ENCODE measurements at regions not wholly inside any gene's neighbourhood (a gene's known extent, or its start where the extent isn't known, plus 50 kb on each side); places are given as distances from the start of the nearest gene placed in this dataset.

- Histone ChIP-seq H3K27ac (replicated peaks) (no peak overlapping the region), H3K4me3 (replicated peaks; ENCODE audit: insufficient read depth, low read length) (no peak overlapping the region), H3K27me3 (ENCODE audit: insufficient read depth, poor library complexity, severe bottlenecking) (no peaks in the 10 kb centered on the region)
- DNase-seq (ENCODE audit: low read depth in 1 of 2, low spot score in 1 of 2), result no peak
- TF ChIP-seq, protein P1, sequence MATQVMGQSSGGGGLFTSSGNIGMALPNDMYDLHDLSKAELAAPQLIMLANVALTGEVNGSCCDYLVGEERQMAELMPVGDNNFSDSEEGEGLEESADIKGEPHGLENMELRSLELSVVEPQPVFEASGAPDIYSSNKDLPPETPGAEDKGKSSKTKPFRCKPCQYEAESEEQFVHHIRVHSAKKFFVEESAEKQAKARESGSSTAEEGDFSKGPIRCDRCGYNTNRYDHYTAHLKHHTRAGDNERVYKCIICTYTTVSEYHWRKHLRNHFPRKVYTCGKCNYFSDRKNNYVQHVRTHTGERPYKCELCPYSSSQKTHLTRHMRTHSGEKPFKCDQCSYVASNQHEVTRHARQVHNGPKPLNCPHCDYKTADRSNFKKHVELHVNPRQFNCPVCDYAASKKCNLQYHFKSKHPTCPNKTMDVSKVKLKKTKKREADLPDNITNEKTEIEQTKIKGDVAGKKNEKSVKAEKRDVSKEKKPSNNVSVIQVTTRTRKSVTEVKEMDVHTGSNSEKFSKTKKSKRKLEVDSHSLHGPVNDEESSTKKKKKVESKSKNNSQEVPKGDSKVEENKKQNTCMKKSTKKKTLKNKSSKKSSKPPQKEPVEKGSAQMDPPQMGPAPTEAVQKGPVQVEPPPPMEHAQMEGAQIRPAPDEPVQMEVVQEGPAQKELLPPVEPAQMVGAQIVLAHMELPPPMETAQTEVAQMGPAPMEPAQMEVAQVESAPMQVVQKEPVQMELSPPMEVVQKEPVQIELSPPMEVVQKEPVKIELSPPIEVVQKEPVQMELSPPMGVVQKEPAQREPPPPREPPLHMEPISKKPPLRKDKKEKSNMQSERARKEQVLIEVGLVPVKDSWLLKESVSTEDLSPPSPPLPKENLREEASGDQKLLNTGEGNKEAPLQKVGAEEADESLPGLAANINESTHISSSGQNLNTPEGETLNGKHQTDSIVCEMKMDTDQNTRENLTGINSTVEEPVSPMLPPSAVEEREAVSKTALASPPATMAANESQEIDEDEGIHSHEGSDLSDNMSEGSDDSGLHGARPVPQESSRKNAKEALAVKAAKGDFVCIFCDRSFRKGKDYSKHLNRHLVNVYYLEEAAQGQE (IDR thresholded peaks at IDR 0.05; ENCODE audit: insufficient replicate concordance, low read depth), result no peak
- TF ChIP-seq GABPA (IDR thresholded peaks at IDR 0.05; ENCODE audit: low read depth), result no peak
- TF ChIP-seq CTCF (IDR thresholded peaks at IDR 0.05; ENCODE audit: insufficient read depth, low read length), result no peak
- TF ChIP-seq SPI1 (IDR thresholded peaks at IDR 0.05; ENCODE audit: borderline replicate concordance, low read depth), result no peak
- TF ChIP-seq POLR2AphosphoS5 (IDR thresholded peaks at IDR 0.05; ENCODE audit: low read depth), result no peak
These were observed 154.5 kb upstream of the RBMS1 start for GRCh38 chr2:160647967-160648685.

DNA sequence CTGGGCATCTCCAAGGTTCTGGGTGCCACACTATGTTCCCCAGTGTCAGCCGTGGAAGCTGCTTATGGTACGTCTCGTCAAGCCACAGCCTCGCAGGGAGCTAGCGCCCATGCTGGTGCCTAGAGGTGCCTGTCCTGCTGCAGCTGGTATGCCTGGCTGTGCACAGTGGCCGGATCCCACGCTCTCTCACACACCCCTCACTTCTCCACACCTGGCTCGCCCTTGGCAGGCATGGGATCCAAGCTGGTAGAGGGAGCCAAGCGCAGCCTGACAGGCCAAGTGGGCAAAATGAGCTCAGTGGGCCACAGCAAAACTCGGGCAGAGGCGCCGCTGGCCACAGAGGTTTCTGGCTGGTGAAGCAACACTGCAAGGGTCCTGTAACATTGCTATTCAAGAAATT, 156.1 kb upstream of the RBMS1 start:
- TF ChIP-seq, protein P1 (IDR thresholded peaks at IDR 0.05; ENCODE audit: insufficient replicate concordance, low read depth), result no peak
- TF ChIP-seq CTCF (IDR thresholded peaks at IDR 0.05; ENCODE audit: insufficient read depth, low read length), result no peak
- no peak for TF ChIP-seq POLR2AphosphoS5 (IDR thresholded peaks at IDR 0.05; ENCODE audit: low read depth)
- TF ChIP-seq GABPA (IDR thresholded peaks at IDR 0.05; ENCODE audit: low read depth), result no peak
- TF ChIP-seq SPI1 (IDR thresholded peaks at IDR 0.05; ENCODE audit: borderline replicate concordance, low read depth), result no peak
- no peak overlapping the region for H3K27ac ChIP-seq (replicated peaks)

GRCh38 chr2:160650196-160651118, 156.8 kb upstream of the RBMS1 start:
- TF ChIP-seq SPI1 (IDR thresholded peaks at IDR 0.05; ENCODE audit: borderline replicate concordance, low read depth), result peak; percentile 96
- TF ChIP-seq, protein P1 (IDR thresholded peaks at IDR 0.05; ENCODE audit: insufficient replicate concordance, low read depth), result no peak
- peak overlapping the region; percentile 32; the same call in 1 of the 2 replicates for H3K27ac ChIP-seq (replicated peaks)
- no peak overlapping the region for H3K4me3 ChIP-seq (replicated peaks; ENCODE audit: insufficient read depth, low read length)
- peak; percentile 24 to 85 for DNase-seq (ENCODE audit: low read depth in 1 of 2, low spot score in 1 of 2)
- no peaks in the 10 kb centered on the region for H3K27me3 ChIP-seq (ENCODE audit: insufficient read depth, poor library complexity, severe bottlenecking)

More for the DNA sequence above, 156.1 kb upstream of the RBMS1 start:
- H3K27me3 ChIP-seq (ENCODE audit: insufficient read depth, poor library complexity, severe bottlenecking), result no peaks in the 10 kb centered on the region
- DNase-seq (ENCODE audit: low read depth in 1 of 2, low spot score in 1 of 2), result no peak
- H3K4me3 ChIP-seq (replicated peaks; ENCODE audit: insufficient read depth, low read length), result no peak overlapping the region
